A549 (cell line): ENCODE measurements at regions not wholly inside any gene's neighbourhood (a gene's known extent, or its start where the extent isn't known, plus 50 kb on each side); places are given as distances from the start of the nearest gene placed in this dataset.

Experiments
- CEBPB ChIP-seq, 2 experiments: fragments of >200 bp in 1 of 2; sonication (Bioruptor Twin) in 1 of 2; formaldehyde crosslinking in 1 of 2; IDR thresholded peaks; 2 replicates each; pipeline ENCODE4 v1.6.1; 2012 to 2016
- CHD4 ChIP-seq: fragments of 200-600 bp; sonication (generic); IDR thresholded peaks from 2 replicates; pipeline ENCODE4 v1.6.1; 2016; ENCODE audit warnings: antibody characterized with exemption, mild to moderate bottlenecking, borderline replicate concordance
- CTCF ChIP-seq: fragments of >200 bp; sonication (Bioruptor Twin); formaldehyde crosslinking; IDR thresholded peaks from 3 replicates; pipeline ENCODE4 v1.5.1; 2016
- EP300 ChIP-seq, 2 experiments: fragments of >200 bp; sonication (Bioruptor Twin); formaldehyde crosslinking; IDR thresholded peaks; 2 replicates in 1 of 2; 3 replicates in 1 of 2; pipeline ENCODE4 v1.6.1; 2016 to 2017
- MAX ChIP-seq: IDR thresholded peaks from 2 replicates; pipeline ENCODE4 v1.6.1; 2012
- SREBF2 ChIP-seq: fragments of 450-650 bp; IDR thresholded peaks from 2 replicates; pipeline ENCODE4 v1.6.1; 2014; ENCODE audit warnings: mild to moderate bottlenecking, moderate library complexity

- no peak for TF ChIP-seq CEBPB (IDR thresholded peaks at IDR 0.05)
- no peak for TF ChIP-seq CHD4
- no peak for TF ChIP-seq CTCF
- TF ChIP-seq MAX: no peak
- TF ChIP-seq SREBF2: no peak
- TF ChIP-seq EP300 (IDR thresholded peaks at IDR 0.05): no peak
Observed at GRCh38 chr2:147086715-147087114, 758.1 kb upstream of the ACVR2A start.
